ENCODE measurements at regions not wholly inside any gene's neighbourhood (a gene's known extent, or its start where the extent isn't known, plus 50 kb on each side); places are given as distances from the start of the nearest gene placed in this dataset.

- TF ChIP-seq, protein P1, sequence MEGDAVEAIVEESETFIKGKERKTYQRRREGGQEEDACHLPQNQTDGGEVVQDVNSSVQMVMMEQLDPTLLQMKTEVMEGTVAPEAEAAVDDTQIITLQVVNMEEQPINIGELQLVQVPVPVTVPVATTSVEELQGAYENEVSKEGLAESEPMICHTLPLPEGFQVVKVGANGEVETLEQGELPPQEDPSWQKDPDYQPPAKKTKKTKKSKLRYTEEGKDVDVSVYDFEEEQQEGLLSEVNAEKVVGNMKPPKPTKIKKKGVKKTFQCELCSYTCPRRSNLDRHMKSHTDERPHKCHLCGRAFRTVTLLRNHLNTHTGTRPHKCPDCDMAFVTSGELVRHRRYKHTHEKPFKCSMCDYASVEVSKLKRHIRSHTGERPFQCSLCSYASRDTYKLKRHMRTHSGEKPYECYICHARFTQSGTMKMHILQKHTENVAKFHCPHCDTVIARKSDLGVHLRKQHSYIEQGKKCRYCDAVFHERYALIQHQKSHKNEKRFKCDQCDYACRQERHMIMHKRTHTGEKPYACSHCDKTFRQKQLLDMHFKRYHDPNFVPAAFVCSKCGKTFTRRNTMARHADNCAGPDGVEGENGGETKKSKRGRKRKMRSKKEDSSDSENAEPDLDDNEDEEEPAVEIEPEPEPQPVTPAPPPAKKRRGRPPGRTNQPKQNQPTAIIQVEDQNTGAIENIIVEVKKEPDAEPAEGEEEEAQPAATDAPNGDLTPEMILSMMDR (IDR thresholded peaks at IDR 0.05): no peak
- no peak for TF ChIP-seq POLR2A (IDR thresholded peaks at IDR 0.05)
- TF ChIP-seq POLR2AphosphoS5 (IDR thresholded peaks at IDR 0.05): no peak
Observed at GRCh38 chr3:102329066-102329465, 105.7 kb upstream of the ZPLD1 start.
